Fibroblast of the aortic adventitia (primary cell): ENCODE measurements at regions not wholly inside any gene's neighbourhood (a gene's known extent, or its start where the extent isn't known, plus 50 kb on each side); places are given as distances from the start of the nearest gene placed in this dataset.
A peak's percentile ranks its signal among the peaks of the same experiment; 100 is the strongest.

Experiments
- DNase-seq: peaks from one replicate; pipeline ENCODE4 v3.0.0-alpha.2; 2010; ENCODE audit warnings: low read depth
- H3K4me3 ChIP-seq: 2 replicates; pipeline ENCODE4 v1.5.1; 2011; ENCODE audit warnings: low read depth, mild to moderate bottlenecking, control low read depth, low read length, moderate library complexity
- CTCF ChIP-seq: IDR thresholded peaks from 2 replicates; pipeline ENCODE4 v1.5.1; 2011; ENCODE audit warnings: mild to moderate bottlenecking, low read length, control low read depth, inconsistent platforms; ENCODE audit not compliant: insufficient read depth

GRCh38 chr12:87921621-87922020 is 107.6 kb downstream of the C12orf50 start:
- DNase-seq, result no peak
- no peak overlapping the region for H3K4me3 ChIP-seq
- TF ChIP-seq CTCF, result no peak

GRCh38 chr12:87920139-87920538 is 109.1 kb downstream of the C12orf50 start:
- TF ChIP-seq CTCF, result no peak
- no peak for DNase-seq
- no peak overlapping the region for H3K4me3 ChIP-seq

GRCh38 chr12:87901457-87901856 is 127.7 kb downstream of the C12orf50 start:
- no peak overlapping the region for H3K4me3 ChIP-seq
- TF ChIP-seq CTCF, result no peak
- DNase-seq, result no peak

- no peak for DNase-seq
- no peak overlapping the region for H3K4me3 ChIP-seq
- no peak for TF ChIP-seq CTCF
These were observed 131.5 kb downstream of the C12orf50 start for GRCh38 chr12:87897662-87898061.

GRCh38 chr12:87883806-87884205 is 145.4 kb downstream of the C12orf50 start:
- no peak for TF ChIP-seq CTCF
- H3K4me3 ChIP-seq, result no peak overlapping the region
- peak; percentile 0 for DNase-seq

GRCh38 chr12:87879141-87879540 is 150.1 kb downstream of the C12orf50 start:
- H3K4me3 ChIP-seq, result no peak overlapping the region
- no peak for DNase-seq
- no peak for TF ChIP-seq CTCF
